GM18519 (cell line): ENCODE measurements at regions not wholly inside any gene's neighbourhood (a gene's known extent, or its start where the extent isn't known, plus 50 kb on each side); places are given as distances from the start of the nearest gene placed in this dataset.

ENCODE experiments used
- ATAC-seq: cut with Tn5 transposase; IDR thresholded peaks from one replicate; pipeline ENCODE4 v1.9.1; 2021; ENCODE audit warnings: mild to moderate bottlenecking, moderate library complexity; ENCODE audit not compliant: unreplicated experiment, low FRiP score

GRCh38 chr2:21326152-21326551, 202.4 kb downstream of the TDRD15 start:
- ATAC-seq = no peak

DNA sequence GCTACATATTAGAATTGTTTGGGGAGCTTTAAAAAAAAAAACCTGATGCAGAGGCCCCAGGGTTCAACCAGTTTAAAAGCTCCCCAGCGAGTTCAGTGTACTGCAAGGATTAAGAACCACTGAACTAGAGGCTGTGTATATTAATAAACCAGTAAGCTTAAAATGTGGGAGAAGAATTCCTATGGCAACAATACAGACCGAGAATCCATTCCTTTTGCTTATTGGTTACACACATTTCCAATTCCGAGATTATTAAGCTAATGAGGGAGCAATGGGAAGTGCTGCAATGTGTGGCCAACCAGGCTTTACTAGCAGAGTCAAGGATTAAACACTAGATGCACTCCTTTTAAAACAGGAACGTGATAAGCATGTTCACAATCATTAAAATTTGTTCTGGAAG, 204.4 kb downstream of the TDRD15 start:
- no peak for ATAC-seq

DNA sequence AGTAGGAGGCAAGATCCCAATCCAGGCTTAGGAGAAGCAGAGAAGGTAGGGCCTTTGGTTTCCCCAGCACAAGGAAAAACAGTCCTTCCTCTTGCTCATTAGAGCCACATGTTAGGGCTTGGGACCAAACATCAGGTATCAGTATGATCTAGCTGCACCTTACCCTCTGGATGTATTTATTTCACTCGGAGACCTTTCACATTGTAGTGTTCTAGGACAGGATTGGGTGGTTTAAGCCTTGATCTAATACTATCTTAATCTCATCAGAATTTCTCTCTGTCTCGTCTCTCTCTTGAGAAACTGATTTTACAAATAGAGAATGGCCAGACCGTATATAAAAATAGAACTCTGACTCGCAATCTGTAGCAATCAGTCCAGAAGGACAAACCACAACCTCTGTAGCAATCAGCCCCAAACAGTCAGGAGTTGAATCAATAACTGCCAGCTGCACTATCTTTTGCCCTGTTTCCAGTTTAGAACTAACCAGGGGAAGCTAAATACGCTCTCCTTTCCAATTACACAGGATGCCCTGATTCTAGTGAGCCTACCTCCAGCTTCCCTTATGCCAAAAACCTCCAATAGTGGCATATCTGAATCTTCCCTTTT, 207.1 kb downstream of the TDRD15 start:
- ATAC-seq = no peak

DNA sequence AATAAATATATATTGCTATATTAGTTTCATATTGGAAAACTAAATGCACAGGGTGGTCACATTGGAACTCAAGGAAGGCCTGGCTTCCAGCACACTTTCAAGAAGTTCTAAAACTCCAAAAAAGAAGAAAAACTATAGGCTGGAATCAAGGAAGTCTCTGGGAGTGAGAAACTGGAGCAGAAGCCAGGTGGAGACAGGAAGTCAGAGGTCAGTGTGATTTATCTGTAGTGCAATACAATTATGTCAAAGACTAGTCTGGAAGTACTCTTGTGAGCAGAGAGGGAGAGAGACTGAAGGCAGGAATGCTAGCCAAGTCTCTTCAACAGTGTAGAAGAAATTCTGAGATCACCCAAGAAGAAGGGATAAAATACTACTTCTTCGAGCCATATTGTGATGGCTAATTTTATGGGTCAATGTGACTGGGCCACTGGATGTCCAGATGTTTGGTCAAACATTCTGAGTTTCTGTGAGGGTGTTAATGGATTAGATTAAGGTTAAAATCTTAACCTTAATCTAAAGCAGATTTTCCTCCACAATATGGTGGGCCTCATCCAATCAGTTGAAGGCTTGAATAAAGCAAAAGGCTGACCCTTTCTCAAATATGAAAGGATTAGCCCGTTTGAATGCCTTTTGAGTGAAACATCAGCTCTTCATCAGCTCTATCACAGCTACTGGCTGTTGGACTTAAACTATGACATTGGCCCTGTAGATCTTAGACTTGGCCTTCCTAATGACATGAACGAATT, 208.0 kb downstream of the TDRD15 start:
- no peak for ATAC-seq

- ATAC-seq = no peak
Observed at GRCh38 chr2:21332993-21333625, 209.3 kb downstream of the TDRD15 start.

- no peak for ATAC-seq
Observed at GRCh38 chr2:21333684-21334083, 209.9 kb downstream of the TDRD15 start.

DNA sequence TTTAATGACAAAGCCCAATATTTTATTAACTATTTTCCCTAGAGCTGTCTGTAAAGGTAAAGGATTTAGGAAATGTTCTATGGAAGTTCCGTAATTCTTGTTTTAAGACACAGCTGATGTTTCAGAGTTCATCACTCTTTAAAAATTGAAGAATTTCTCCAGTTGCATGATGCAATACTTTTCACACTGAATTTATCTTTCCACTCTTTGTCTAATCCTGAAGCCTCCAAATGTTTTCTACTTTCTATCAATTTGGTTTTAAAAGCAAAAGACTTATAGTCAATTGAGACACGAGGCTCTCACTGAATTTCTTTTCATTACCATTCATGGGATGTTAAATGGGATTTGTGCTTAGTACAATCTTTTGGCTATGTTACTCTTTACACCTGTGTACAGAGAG, 223.2 kb downstream of the TDRD15 start:
- ATAC-seq = no peak

DNA sequence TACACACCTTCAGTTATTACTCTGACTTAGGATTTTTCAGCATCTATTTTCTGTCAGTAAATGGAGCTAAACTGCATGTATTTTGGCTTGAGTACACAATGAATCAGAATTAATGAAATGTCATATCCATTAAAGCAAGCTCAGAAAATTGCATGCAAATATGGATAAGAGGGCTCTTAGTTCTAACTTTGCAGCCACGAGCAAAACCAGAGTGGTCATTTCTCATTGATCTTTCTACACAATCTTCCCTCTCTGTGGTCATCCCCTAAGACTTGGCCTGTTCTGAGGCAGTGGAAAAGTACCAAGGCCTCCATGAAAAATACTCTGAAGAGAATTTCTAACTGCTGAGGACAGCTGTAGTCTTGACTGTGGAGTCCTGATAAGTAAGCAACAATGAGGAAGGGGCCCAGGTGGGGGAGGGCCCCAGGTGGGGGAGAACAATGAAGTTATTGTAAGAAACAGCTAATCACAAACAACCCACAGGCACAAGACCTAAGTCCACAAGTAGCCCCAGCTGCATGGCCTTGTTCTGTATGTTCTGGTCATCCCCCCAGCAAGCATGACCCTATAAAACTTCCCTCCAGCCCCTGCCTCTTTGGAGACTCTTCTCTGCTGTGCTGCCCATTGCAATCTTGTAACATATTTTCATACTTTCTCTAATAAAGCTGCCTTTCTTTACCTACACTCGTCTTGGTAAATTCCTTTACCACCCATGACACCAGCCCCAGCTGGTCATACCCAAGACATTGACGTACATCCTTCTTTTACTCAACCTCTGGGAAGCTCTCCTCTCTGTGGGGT, 230.3 kb downstream of the TDRD15 start:
- no peak for ATAC-seq

DNA sequence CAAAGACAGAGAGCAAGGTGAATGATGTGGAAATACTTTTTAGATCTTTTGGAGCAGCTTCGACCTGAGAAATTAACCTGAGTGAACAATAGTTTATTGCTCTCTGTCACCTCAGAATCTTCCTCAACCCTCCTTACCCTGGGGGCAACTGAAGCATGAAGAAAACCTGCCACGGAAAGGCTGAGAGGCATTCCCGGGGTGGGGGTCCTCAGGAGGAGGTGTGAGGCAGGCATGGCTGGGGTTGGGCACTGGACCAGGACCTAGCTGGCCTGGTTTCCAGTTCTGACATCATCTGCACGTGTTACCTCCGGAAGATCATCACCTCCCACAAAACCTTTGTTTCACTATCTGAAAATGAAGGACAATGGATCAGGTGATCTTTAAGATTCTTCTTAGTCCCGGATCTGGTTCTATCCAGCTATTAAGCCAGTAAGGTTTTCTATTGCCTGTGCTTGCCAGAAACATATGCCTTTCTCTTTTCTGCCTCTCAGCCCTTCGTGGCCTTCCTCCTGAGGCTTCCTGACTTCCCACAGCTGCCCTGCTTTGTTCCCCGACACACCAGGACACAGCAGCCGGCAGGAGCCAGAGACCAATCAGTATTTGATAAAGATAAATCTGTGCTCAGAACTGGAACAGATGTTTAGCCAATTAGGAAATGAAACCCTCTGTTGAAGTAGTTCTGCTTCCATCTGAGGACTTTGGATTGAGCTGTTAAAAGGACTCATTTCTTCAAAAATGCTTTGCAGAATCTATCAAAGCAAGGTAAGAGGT, 232.5 kb downstream of the TDRD15 start:
- ATAC-seq = no peak

DNA sequence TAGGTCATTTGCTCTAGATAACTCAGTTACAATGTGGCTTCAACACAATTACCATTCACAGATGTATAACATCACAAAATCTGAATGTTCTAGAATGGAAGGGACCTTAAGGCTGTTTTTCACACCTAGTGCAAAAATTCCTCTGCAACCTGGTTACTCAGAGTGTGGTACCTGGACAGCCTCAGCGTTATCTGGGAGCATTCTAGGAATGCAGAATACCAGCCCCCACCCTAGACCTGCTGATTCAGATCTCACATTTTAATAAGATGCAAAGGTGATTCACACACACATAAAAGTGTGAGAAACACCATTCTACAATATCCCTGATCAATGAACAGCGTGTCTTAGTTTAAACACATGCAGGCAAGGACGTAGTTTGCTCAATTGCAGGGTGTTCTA, 233.1 kb downstream of the TDRD15 start:
- ATAC-seq = no peak

- ATAC-seq = no peak
Observed at GRCh38 chr2:21358976-21359375, 235.2 kb downstream of the TDRD15 start.

GRCh38 chr2:21361384-21361783, 237.6 kb downstream of the TDRD15 start:
- no peak for ATAC-seq

DNA sequence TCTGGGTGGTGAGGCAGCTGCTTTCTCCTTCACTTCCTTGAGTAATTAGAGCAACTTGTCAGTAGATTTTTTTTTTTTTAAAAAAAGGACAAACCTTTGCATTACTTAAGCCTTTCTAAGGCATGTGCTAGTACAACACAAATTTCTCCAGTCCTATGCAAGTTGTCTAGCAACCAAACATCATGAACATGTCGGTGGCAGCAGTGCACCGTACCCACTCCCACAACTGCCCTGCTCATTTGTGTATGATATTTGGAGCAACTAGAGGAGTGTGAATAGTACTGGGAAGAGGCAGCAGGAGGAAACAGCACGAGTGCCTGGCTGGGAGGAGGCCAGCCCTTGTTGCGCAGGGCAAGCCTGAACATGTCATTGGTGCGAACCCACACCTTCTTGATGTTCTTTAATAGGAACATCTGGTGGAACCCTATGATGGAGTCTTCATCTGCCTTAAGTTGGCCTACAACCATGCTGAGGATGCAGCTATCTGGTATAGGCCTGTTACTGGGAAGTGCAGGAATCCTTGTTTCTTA, 238.3 kb downstream of the TDRD15 start:
- ATAC-seq = no peak

DNA sequence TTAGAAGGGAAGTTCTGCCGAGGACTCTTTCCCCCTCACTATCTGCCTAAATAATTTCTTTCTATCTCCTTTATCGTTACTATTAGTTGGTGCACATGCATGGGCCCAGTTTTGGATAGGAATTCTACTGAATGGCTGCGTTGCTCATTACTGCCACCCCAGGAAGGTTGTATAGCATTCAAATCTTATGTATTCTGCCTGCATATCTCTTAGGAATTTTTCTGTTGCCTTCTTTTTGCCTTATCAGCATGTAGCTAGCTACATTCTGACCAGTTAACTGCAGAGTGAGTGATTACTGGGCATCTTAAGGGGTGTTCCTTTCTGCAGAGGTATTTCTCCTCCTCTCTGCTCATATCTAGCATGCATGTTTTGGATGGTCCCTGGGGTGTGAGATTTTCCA, 239.6 kb downstream of the TDRD15 start:
- ATAC-seq = no peak

DNA sequence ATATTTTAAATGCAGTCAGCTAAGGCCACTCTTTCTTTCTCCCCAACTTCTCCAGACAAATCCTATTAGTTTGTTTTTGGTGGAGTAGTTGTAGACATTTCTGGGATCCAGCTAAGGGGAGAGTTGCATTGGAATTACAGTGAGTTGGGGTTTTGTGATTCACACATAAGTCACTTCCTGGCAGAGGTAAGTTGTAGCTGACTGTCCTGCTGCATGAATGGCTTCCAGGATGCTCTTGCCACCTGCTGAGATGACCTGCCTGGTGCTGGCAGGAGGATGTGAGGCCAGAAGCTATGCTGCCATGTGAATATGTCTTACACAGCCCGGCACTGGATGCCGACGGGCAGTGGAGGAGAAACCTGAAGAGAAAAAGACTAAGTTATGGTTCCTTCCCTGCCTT, 243.7 kb downstream of the TDRD15 start:
- no peak for ATAC-seq

GRCh38 chr2:21369787-21370186, 246.0 kb downstream of the TDRD15 start:
- no peak for ATAC-seq

- no peak for ATAC-seq
Observed at GRCh38 chr2:21371499-21372003, 247.8 kb downstream of the TDRD15 start.

- no peak for ATAC-seq
Observed at GRCh38 chr2:21372654-21373053, 248.9 kb downstream of the TDRD15 start.

GRCh38 chr2:21376864-21377263, 253.1 kb downstream of the TDRD15 start:
- no peak for ATAC-seq

- ATAC-seq = no peak
Observed at GRCh38 chr2:21379140-21379539, 255.4 kb downstream of the TDRD15 start.
